HG03571 (cell line): ENCODE measurements at regions not wholly inside any gene's neighbourhood (a gene's known extent, or its start where the extent isn't known, plus 50 kb on each side); places are given as distances from the start of the nearest gene placed in this dataset.
"Not testable (repeated sequence)": the region's sequence is repeated elsewhere in the genome, so short reads cannot be mapped to it uniquely, and the experiment has no call there.

Experiments
- ATAC-seq: cut with Tn5 transposase; IDR thresholded peaks from one replicate; pipeline ENCODE4 v1.9.1; 2021; ENCODE audit not compliant: unreplicated experiment

- ATAC-seq, result no peak
Measured at GRCh38 chr3:74978684-74979083, 364.2 kb upstream of the CNTN3 start.

GRCh38 chr3:74985028-74985904 lies 370.8 kb upstream of the CNTN3 start:
- not testable (repeated sequence) for ATAC-seq

GRCh38 chr3:74988095-74988494 lies 373.6 kb upstream of the CNTN3 start:
- no peak for ATAC-seq

- ATAC-seq, result no peak
Measured at GRCh38 chr3:74992898-74993297, 378.4 kb upstream of the CNTN3 start.

GRCh38 chr3:75001330-75001729 lies 386.9 kb upstream of the CNTN3 start:
- ATAC-seq, result no peak

- ATAC-seq, result no peak
Measured at GRCh38 chr3:75012791-75013331, 398.4 kb upstream of the CNTN3 start.

- no peak for ATAC-seq
Measured at GRCh38 chr3:75014008-75014407, 399.5 kb upstream of the CNTN3 start.

- no peak for ATAC-seq
Measured at GRCh38 chr3:75015280-75015679, 400.8 kb upstream of the CNTN3 start.

- no peak for ATAC-seq
Measured at GRCh38 chr3:75035146-75035545, 420.7 kb upstream of the CNTN3 start.

GRCh38 chr3:75042941-75043340 lies 428.5 kb upstream of the CNTN3 start:
- ATAC-seq, result no peak

GRCh38 chr3:75048650-75049049 lies 434.2 kb upstream of the CNTN3 start:
- ATAC-seq, result no peak

- ATAC-seq, result no peak
Measured at GRCh38 chr3:75049533-75049932, 435.1 kb upstream of the CNTN3 start.

GRCh38 chr3:75059120-75059519 lies 444.7 kb upstream of the CNTN3 start:
- no peak for ATAC-seq

GRCh38 chr3:75061806-75062205 lies 447.3 kb upstream of the CNTN3 start:
- ATAC-seq, result no peak

- ATAC-seq, result no peak
Measured at GRCh38 chr3:75075158-75075557, 460.7 kb upstream of the CNTN3 start.

GRCh38 chr3:75076481-75076880 lies 462.0 kb upstream of the CNTN3 start:
- no peak for ATAC-seq

GRCh38 chr3:75078290-75078689 lies 463.8 kb upstream of the CNTN3 start:
- ATAC-seq, result no peak

GRCh38 chr3:75082845-75083244 lies 468.4 kb upstream of the CNTN3 start:
- no peak for ATAC-seq

GRCh38 chr3:75089841-75090240 lies 475.4 kb upstream of the CNTN3 start:
- no peak for ATAC-seq

- ATAC-seq, result no peak
Measured at GRCh38 chr3:75101329-75102147, 487.1 kb upstream of the CNTN3 start.

GRCh38 chr3:75110741-75111140 lies 496.3 kb upstream of the CNTN3 start:
- ATAC-seq, result no peak

GRCh38 chr3:75115695-75116094 lies 501.2 kb upstream of the CNTN3 start:
- no peak for ATAC-seq
